Renal cortical epithelial cell (primary cell): ENCODE measurements at regions not wholly inside any gene's neighbourhood (a gene's known extent, or its start where the extent isn't known, plus 50 kb on each side); places are given as distances from the start of the nearest gene placed in this dataset.
"Not testable (repeated sequence)": the region's sequence is repeated elsewhere in the genome, so short reads cannot be mapped to it uniquely, and the experiment has no call there.

ENCODE experiments used
- DNase-seq: peaks from one replicate; pipeline ENCODE4 v3.0.0-alpha.2; 2011; ENCODE audit warnings: low read depth

GRCh38 chr11:134725716-134726639 lies 313.9 kb upstream of the B3GAT1 start:
- no peak for DNase-seq

DNA sequence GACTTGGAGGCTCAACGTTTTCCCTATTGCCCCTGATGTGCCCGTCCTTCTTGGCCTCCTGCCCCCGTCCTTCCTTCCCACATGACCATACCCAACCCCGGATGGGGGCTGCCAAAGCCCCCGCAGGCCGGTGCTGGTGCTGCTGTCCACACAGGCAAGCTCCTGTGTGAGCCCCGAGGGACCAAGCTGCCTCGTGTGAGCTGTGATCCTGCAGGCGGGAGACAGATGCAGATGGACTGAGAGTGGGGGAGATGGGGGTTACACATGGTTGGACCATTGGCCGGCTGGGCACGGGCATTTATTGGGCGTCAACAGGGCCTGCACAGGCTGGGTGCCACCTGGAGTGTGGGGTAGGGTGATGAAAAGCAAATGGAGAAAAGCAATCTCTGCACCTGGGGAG lies 313.2 kb upstream of the B3GAT1 start:
- DNase-seq: no peak

GRCh38 chr11:134724779-134725140 lies 312.7 kb upstream of the B3GAT1 start:
- DNase-seq: no peak

- no peak for DNase-seq
Observed at GRCh38 chr11:134724106-134724778, 312.2 kb upstream of the B3GAT1 start.

DNA sequence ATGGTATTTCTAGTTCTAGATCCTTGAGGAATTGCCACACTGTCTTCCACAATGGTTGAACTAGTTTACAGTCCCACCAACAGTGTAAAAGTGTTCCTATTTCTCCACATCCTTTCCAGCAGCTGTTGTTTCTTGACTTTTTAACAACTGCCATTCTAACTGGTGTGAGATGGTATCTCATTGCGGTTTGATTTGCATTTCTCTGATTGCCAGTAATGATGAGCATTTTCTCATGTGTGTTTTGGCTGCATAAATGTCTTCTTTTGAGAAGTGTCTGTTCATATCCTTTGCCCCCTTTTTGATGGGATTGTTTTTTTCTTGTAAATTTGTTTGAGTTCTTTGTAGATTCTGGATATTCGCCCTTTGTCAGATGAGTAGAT lies 308.6 kb upstream of the B3GAT1 start:
- DNase-seq: not testable (repeated sequence)

GRCh38 chr11:134719940-134720690 lies 308.1 kb upstream of the B3GAT1 start:
- DNase-seq: not testable (repeated sequence)

- no peak for DNase-seq
Observed at GRCh38 chr11:134719397-134719796, 307.4 kb upstream of the B3GAT1 start.

- DNase-seq: no peak
Observed at GRCh38 chr11:134716582-134716981, 304.5 kb upstream of the B3GAT1 start.

DNA sequence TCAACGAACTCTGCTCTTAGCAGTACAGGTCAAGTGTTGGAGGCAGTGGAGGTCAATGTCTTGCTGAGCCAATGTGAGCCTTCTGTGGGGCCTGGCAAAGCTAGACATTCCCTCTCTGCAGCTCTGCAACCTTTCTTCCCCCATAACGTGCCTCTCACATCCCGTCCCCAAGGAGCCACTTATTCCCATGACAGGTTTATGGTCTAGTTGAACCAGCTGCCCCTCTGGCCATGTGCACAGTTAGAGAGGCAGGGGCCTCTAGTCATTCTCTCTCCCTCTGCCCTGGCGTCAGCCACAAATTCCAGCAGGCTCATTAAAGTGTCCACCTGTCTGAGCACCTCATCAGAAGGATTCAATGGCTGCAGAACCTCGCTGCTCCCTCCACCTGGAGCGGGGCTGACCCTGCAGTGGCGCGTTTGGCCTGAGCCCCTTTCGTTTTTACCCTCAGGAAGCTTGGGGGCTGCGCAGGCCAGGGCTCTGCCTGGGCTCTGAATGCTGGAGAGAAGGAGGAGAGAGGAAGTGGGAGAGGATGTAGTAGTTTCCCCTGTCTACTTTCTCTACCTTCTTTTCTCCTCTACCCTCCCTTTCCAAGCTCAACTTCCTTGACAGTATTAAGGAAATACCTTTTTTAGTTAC lies 302.1 kb upstream of the B3GAT1 start:
- DNase-seq: no peak

DNA sequence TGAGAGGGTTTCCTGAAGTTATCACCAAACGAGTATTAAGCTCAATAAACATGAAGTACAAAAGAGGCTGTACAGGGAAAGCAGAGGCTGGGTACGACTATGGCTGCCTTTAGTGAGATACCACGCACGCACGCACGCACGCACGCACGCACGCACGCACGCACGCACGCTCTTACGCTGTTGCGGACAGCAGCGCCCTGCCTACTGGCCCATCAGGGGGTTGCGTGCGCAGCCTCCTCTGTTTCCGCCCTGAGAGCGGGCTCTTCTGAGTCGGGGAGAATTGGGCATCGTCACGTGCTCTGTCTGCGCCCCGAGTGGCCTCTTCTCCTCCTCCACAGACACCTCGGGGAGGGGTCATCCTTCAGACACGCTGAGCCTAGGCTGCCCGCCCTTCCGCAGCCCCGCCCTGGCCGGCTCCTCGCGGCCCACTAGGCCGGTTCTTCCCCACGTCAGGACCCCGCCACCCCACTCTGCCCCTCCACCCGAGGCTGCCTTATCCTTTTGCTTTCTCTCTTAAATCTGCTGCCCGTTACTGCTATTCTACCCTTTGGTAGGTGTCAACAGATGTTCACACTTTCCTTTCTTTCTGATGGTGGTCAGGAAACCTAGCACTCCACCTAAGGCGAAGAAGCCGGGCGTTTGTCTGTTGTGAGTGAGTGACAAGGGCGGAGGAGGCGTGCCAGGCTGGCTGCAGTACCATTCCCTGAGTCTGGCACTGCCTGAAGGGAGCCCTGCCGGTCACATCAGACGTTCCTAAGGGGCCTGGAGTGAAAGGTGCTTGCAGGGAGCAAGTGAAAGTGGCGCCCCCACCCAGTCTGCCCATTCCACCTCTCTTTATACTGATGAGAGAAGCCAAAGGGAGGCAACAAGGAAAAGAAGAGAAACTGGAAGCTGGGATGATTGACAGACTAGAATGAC lies 300.4 kb upstream of the B3GAT1 start:
- DNase-seq: no peak

DNA sequence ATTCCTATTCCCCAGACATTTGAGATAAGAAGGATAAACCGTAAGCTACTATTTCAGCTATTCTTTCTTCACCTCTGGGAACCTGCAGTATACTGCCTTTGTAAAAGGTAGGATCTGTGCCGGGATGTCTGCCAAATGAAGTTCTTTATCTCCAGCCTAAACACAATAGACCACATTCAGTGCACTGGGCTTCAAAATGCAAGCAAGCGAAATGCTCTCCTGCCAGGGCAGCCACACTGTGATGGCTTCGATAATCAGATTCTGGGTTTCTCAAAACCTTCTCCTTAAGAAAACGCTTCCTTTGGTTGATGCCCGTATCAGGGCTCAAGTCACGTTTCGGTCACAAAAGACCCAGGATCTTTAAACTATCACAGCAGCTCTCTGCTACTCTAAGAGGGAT lies 299.5 kb upstream of the B3GAT1 start:
- no peak for DNase-seq

DNA sequence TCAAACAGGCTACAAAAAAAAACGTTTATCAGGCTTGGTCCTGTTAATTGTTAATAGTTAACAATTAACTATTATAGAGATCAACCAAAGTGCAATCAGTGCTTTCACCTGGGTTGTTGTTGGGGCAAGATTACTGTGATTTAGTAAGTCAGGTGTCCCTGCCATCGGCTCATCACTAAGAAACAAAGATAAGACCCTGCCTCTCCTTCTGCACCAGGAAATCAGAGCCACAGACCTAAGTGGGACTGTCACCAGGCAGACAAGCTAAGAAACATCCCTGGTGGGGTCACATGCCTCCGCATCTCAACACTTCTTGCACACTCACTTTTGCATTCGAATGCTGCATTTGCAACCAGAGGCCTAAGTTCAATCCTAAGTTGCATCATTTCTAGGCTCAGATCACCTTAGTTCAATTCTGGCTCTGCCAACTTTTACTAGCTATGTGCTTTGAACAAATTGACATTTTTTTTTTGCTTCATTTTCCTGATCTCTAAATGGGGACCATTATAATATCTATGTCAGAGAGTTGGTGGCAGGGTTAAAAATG lies 298.9 kb upstream of the B3GAT1 start:
- no peak for DNase-seq

DNA sequence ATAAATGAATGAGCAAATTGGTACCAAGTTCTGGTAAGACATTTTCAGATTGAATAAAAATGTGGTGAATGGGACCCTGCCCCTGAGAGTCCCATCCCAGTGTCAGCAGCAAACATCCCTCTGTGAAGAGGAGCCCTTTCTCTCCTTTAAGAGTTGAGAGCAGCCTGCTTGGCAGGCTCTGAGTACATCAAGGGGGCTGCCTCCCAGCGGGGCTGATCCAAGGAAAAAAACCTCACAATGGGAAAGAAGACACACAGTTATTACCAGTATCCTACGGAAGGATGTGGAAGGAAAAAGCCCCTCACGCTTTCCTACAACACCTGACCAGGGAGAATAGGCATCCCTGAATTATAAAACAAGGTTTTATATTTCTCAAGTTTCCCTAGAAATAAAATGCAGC lies 293.8 kb upstream of the B3GAT1 start:
- no peak for DNase-seq

GRCh38 chr11:134702827-134703226 lies 290.8 kb upstream of the B3GAT1 start:
- DNase-seq: no peak

- no peak for DNase-seq
Observed at GRCh38 chr11:134701564-134702165, 289.6 kb upstream of the B3GAT1 start.

- no peak for DNase-seq
Observed at GRCh38 chr11:134700101-134700640, 288.1 kb upstream of the B3GAT1 start.

DNA sequence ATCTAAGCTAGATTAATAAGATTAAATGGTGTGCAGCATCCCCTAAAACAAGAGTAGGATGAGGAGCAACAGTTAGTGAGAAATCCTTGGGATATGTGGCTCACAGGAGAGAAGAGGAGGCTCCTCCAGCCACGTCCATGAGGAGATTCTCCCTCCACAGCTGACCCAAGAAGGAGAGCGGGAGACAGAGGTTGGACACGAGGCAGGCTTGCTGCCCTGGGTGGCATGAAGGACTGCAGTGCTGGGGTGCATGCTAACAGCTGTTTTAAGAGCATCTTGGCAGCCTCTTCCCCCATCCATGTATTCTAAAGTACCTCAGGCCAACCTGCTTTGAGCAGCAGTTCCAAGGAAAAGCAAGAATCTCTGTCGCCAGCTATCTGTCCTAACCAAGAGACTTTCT lies 284.4 kb upstream of the B3GAT1 start:
- no peak for DNase-seq

DNA sequence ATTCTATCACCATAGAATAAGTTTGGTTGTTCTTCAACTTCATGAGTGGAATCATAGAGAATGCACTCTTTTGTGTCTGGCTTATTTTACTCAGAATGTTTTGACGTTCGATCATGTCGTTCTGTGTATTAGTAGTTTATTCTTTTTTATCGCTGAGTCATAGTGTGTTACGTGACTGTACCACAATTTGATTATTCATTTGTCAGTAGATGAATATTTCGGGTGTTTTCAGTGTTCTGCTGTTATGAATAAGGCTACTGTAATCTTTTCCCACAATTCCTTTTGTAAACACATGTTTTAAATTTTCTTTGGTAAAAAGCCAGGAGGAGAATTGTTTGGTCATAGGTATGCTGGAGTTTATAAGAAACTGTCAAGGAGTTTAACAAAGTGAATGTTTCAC lies 279.9 kb upstream of the B3GAT1 start:
- no peak for DNase-seq

GRCh38 chr11:134691295-134691873 lies 279.3 kb upstream of the B3GAT1 start:
- DNase-seq: no peak

DNA sequence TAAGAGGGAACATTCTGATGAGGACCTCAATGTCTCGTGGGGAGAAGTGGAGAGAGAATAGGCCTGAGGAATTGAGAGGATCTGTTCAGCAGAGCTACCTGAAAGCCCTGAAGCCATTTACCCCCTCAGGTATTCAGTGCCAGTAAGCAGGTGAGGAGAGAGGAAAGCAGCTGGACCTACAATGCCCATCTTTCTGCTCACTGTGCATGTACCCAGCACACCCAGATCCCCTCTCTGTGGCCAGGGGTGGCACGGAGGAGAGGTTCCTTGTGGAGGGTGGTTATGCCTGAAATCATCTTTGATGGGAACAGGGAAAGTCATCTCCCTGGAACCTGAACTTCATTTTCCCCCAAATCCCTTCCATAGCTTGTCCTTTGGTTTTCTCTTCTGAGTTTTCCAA lies 277.8 kb upstream of the B3GAT1 start:
- DNase-seq: no peak
